Smooth muscle cell (in vitro differentiated cells): ENCODE measurements at regions not wholly inside any gene's neighbourhood (a gene's known extent, or its start where the extent isn't known, plus 50 kb on each side); places are given as distances from the start of the nearest gene placed in this dataset.

Source experiments
- DNase-seq: peaks from one replicate; lab custom pipeline; 2025; ENCODE audit not compliant: unreplicated experiment; lab: John Stamatoyannopoulos, UW
- H2AFZ ChIP-seq: fragments of 200-600 bp; sonication (generic); 2 replicates; pipeline ENCODE4 v1.6.0; 2016; ENCODE audit warnings: antibody characterized with exemption, low read depth, mild to moderate bottlenecking
- H3F3A ChIP-seq: fragments of 200-600 bp; sonication (generic); 2 replicates; pipeline ENCODE4 v1.6.0; 2017; ENCODE audit warnings: antibody characterized with exemption, low read depth
- H3K27ac ChIP-seq: fragments of 200-600 bp; sonication (generic); 2 replicates; pipeline ENCODE4 v1.5.1; 2016; ENCODE audit warnings: low read depth, mild to moderate bottlenecking
- H3K27me3 ChIP-seq: fragments of 200-600 bp; sonication (generic); 2 replicates; pipeline ENCODE4 v1.6.1; 2016; ENCODE audit warnings: low read depth, mild to moderate bottlenecking
- H3K36me3 ChIP-seq: fragments of 200-600 bp; sonication (generic); 2 replicates; pipeline ENCODE4 v1.5.1; 2016; ENCODE audit warnings: low read depth
- H3K4me1 ChIP-seq: fragments of 200-600 bp; sonication (generic); 2 replicates; pipeline ENCODE4 v1.5.1; 2016; ENCODE audit warnings: low read depth
- H3K4me2 ChIP-seq: fragments of 200-600 bp; sonication (generic); 2 replicates; pipeline ENCODE4 v1.6.0; 2016; ENCODE audit warnings: mild to moderate bottlenecking
- H3K4me3 ChIP-seq: fragments of 200-600 bp; sonication (generic); 2 replicates; pipeline ENCODE4 v1.5.1; 2016; ENCODE audit warnings: mild to moderate bottlenecking
- H3K79me2 ChIP-seq: fragments of 200-600 bp; sonication (generic); 2 replicates; pipeline ENCODE4 v1.6.0; 2016; ENCODE audit warnings: low read depth, mild to moderate bottlenecking
- H3K9ac ChIP-seq: fragments of 200-600 bp; sonication (generic); 2 replicates; pipeline ENCODE4 v1.6.0; 2016; ENCODE audit warnings: low read depth
- H3K9me3 ChIP-seq: fragments of 200-600 bp; sonication (generic); replicated peaks from 2 replicates; pipeline ENCODE4 v1.5.1; 2016; ENCODE audit warnings: low read depth
- H4K20me1 ChIP-seq: fragments of 200-600 bp; sonication (generic); 2 replicates; pipeline ENCODE4 v1.6.0; 2016; ENCODE audit warnings: low read depth
- WGBS: methylation state at CpG from one replicate; pipeline ENCODE4 v1.1.7; 2016; ENCODE audit warnings: low lambda C conversion rate; 5-methylcytosine and 5-hydroxymethylcytosine counted together
- TF ChIP-seq, protein P1 (sequence below): fragments of 200-600 bp; sonication (generic); IDR thresholded peaks from 2 replicates; pipeline ENCODE4 v1.5.1; 2017; ENCODE audit warnings: borderline replicate concordance, mild to moderate bottlenecking, antibody characterized with exemption; ENCODE audit not compliant: insufficient read depth, poor library complexity, severe bottlenecking

DNA sequence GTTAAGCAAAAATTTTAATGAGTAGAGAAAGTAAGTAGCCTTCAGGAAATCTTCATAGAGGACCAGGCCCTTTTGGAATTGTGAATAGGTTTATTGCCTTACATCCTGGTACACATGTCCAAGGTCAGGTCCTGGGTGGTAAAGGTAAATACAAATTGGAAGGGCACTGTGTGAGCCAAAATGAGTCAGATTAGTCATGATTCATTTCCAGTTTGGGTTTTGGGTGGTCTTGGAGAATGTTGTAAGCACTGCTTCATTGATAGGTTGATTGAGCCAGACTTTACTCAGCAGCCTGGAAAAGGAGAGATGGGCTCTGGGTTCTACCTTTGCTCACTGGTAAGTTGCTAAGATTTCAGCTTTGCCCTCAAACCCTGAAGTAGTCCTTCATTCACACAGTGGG is 82.5 kb upstream of the ZNF169 start:
- peaks cover 88% of the 10 kb centered on the region for H3K79me2 ChIP-seq
- peaks cover 100% of the 10 kb centered on the region for H4K20me1 ChIP-seq
- DNase-seq = no peak
- peak overlapping the region; percentile 60 for H3K27ac ChIP-seq
- H3K4me2 ChIP-seq = no peak overlapping the region
- H3K4me1 ChIP-seq = peaks cover 8% of the 10 kb centered on the region
- H3K9me3 ChIP-seq = no peaks in the 10 kb centered on the region
- peaks cover 7% of the 10 kb centered on the region for H3K36me3 ChIP-seq
- TF ChIP-seq, protein P1, sequence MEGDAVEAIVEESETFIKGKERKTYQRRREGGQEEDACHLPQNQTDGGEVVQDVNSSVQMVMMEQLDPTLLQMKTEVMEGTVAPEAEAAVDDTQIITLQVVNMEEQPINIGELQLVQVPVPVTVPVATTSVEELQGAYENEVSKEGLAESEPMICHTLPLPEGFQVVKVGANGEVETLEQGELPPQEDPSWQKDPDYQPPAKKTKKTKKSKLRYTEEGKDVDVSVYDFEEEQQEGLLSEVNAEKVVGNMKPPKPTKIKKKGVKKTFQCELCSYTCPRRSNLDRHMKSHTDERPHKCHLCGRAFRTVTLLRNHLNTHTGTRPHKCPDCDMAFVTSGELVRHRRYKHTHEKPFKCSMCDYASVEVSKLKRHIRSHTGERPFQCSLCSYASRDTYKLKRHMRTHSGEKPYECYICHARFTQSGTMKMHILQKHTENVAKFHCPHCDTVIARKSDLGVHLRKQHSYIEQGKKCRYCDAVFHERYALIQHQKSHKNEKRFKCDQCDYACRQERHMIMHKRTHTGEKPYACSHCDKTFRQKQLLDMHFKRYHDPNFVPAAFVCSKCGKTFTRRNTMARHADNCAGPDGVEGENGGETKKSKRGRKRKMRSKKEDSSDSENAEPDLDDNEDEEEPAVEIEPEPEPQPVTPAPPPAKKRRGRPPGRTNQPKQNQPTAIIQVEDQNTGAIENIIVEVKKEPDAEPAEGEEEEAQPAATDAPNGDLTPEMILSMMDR = no peak
- peaks cover 24% of the 10 kb centered on the region for H3F3A ChIP-seq
- no peak overlapping the region for H3K9ac ChIP-seq
- H3K4me3 ChIP-seq = no peak overlapping the region
- H3K27me3 ChIP-seq = no peaks in the 10 kb centered on the region
- H2AFZ ChIP-seq = no peak overlapping the region

GRCh38 chr9:94178927-94179326 is 80.2 kb upstream of the ZNF169 start:
- TF ChIP-seq, protein P1 = no peak
- H3K9me3 ChIP-seq = no peaks in the 10 kb centered on the region
- 98% methylated on average over 2 of the region's 2 CpGs for WGBS
- H3K4me1 ChIP-seq = peaks cover 8% of the 10 kb centered on the region
- H4K20me1 ChIP-seq = peaks cover 99% of the 10 kb centered on the region
- H3K9ac ChIP-seq = no peak overlapping the region
- DNase-seq = no peak
- H3K36me3 ChIP-seq = peaks cover 7% of the 10 kb centered on the region
- no peaks in the 10 kb centered on the region for H3K27me3 ChIP-seq
- no peak overlapping the region for H3K4me2 ChIP-seq
- no peak overlapping the region for H3K4me3 ChIP-seq
- no peak overlapping the region for H2AFZ ChIP-seq
- peaks cover 64% of the 10 kb centered on the region for H3K79me2 ChIP-seq
- H3K27ac ChIP-seq = no peak overlapping the region
- H3F3A ChIP-seq = peaks cover 24% of the 10 kb centered on the region

GRCh38 chr9:94181408-94182181 is 77.5 kb upstream of the ZNF169 start:
- H2AFZ ChIP-seq = no peak overlapping the region
- no peak overlapping the region for H3K27ac ChIP-seq
- no peaks in the 10 kb centered on the region for H3K9me3 ChIP-seq
- TF ChIP-seq, protein P1 = no peak
- peaks cover 38% of the 10 kb centered on the region for H3K79me2 ChIP-seq
- no peak overlapping the region for H3K4me3 ChIP-seq
- no peak overlapping the region for H3K9ac ChIP-seq
- no peak overlapping the region for H3K4me2 ChIP-seq
- DNase-seq = no peak
- peaks cover 72% of the 10 kb centered on the region for H4K20me1 ChIP-seq
- peaks cover 2% of the 10 kb centered on the region for H3K36me3 ChIP-seq
- peaks cover 23% of the 10 kb centered on the region for H3F3A ChIP-seq
- no peaks in the 10 kb centered on the region for H3K4me1 ChIP-seq
- no peaks in the 10 kb centered on the region for H3K27me3 ChIP-seq
- WGBS = 79% methylated on average over 8 of the region's 8 CpGs

DNA sequence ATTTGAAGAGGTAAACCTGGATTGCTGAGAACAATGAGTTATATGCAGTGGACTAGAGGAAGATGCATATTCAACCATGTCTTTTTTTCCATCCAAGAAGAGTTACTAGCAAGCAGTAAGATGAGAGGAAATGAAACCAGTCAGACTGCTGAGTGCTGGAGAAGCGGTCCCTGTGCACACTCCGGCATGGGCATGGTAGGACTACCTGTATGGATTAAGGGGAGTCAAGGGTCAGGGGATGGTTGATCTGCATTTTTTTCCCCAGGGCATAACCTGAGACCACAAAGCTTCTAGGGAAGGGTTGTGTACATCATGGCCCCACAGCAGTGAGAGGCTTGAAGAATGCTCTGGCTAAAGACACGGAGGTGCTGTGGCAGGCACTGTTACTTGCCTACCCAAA is 76.6 kb upstream of the ZNF169 start:
- 83% methylated on average over 3 of the region's 3 CpGs for WGBS
- TF ChIP-seq, protein P1 = no peak
- H3K27ac ChIP-seq = no peak overlapping the region
- peaks cover 28% of the 10 kb centered on the region for H3K79me2 ChIP-seq
- H3K4me3 ChIP-seq = no peak overlapping the region
- H3K36me3 ChIP-seq = no peaks in the 10 kb centered on the region
- no peaks in the 10 kb centered on the region for H3K4me1 ChIP-seq
- no peaks in the 10 kb centered on the region for H3K27me3 ChIP-seq
- no peaks in the 10 kb centered on the region for H3K9me3 ChIP-seq
- peaks cover 63% of the 10 kb centered on the region for H4K20me1 ChIP-seq
- no peak overlapping the region for H2AFZ ChIP-seq
- no peak for DNase-seq
- peaks cover 15% of the 10 kb centered on the region for H3F3A ChIP-seq
- no peak overlapping the region for H3K9ac ChIP-seq
- no peak overlapping the region for H3K4me2 ChIP-seq
